Testis (tissue), 2 donors: ENCODE measurements at regions not wholly inside any gene's neighbourhood (a gene's known extent, or its start where the extent isn't known, plus 50 kb on each side); places are given as distances from the start of the nearest gene placed in this dataset.

Source experiments
- POLR2A ChIP-seq: fragments of 450-650 bp; IDR thresholded peaks from one replicate; pipeline ENCODE4 v1.6.1; 2017; ENCODE audit warnings: antibody characterized with exemption, mild to moderate bottlenecking, moderate library complexity
- TF ChIP-seq, protein P1 (sequence below), 3 experiments: fragments of 450-650 bp in 2 of 3; fragments of 200-600 bp in 1 of 3; sonication (generic) in 1 of 3; IDR thresholded peaks; one replicate each; pipeline ENCODE4 v1.5.1; 2016 to 2019; ENCODE audit warnings: antibody characterized with exemption in 3 of 3, mild to moderate bottlenecking in 2 of 3, moderate library complexity in 1 of 3

DNA sequence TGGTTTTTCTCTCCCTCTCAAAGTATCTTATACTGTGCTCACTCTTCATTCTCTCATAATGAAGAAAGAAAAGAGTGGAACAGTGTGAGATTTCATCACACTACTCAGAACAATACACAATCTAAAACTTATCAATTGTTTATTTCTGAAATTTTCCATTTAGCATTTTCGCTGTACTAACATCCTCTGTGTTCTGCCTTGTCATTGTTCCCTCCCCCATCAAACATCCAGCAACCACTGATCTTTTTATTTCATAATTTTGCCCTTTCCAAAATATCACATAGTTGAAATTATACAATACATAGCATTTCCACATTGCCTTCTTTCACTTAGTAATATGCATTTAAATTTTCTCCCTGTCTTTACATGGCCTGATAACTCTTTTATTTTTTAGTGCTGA is 658.7 kb downstream of the SLITRK1 start:
- TF ChIP-seq, protein P1, sequence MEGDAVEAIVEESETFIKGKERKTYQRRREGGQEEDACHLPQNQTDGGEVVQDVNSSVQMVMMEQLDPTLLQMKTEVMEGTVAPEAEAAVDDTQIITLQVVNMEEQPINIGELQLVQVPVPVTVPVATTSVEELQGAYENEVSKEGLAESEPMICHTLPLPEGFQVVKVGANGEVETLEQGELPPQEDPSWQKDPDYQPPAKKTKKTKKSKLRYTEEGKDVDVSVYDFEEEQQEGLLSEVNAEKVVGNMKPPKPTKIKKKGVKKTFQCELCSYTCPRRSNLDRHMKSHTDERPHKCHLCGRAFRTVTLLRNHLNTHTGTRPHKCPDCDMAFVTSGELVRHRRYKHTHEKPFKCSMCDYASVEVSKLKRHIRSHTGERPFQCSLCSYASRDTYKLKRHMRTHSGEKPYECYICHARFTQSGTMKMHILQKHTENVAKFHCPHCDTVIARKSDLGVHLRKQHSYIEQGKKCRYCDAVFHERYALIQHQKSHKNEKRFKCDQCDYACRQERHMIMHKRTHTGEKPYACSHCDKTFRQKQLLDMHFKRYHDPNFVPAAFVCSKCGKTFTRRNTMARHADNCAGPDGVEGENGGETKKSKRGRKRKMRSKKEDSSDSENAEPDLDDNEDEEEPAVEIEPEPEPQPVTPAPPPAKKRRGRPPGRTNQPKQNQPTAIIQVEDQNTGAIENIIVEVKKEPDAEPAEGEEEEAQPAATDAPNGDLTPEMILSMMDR (IDR thresholded peaks at IDR 0.05), result no peak
- no peak for TF ChIP-seq POLR2A
